SK-N-SH (cell line): ENCODE measurements at regions not wholly inside any gene's neighbourhood (a gene's known extent, or its start where the extent isn't known, plus 50 kb on each side); places are given as distances from the start of the nearest gene placed in this dataset.

Experiments used
- CTCF ChIA-PET: fragments of 300-600, 350-600 bp; formaldehyde crosslinking; extraction: SDS; loops from one replicate; lab custom pipeline; 2021; lab: Yijun Ruan, JAX
- POLR2A ChIA-PET: fragments of 350-600 bp; sonication (Branson Sonifier 250); formaldehyde crosslinking; extraction: SDS; loops from one replicate; lab custom pipeline; 2020; ENCODE audit warnings: antibody characterized with exemption, inconsistent platforms; lab: Yijun Ruan, JAX
- DNase-seq: peaks from one replicate; pipeline ENCODE4 v3.0.0; 2012
- H2AFZ ChIP-seq: fragments of 200-600 bp; sonication (generic); 2 replicates; pipeline ENCODE4 v1.8.1; 2016; ENCODE audit warnings: antibody characterized with exemption, mild to moderate bottlenecking, low read depth
- H3F3A ChIP-seq: fragments of 200-600 bp; sonication (generic); replicated peaks from 2 replicates; pipeline ENCODE3; 2016; ENCODE audit warnings: antibody characterized with exemption, mild to moderate bottlenecking; ENCODE audit not compliant: insufficient read depth
- H3K27ac ChIP-seq, 2 experiments: fragments of 200-500 bp in 1 of 2; fragments of 200-600 bp in 1 of 2; sonication (Bioruptor generic) in 1 of 2; sonication (generic), shearing (Covaris generic) in 1 of 2; 2 replicates each; pipeline versions ENCODE4 v1.5.1 to v1.6.1; 2014 to 2016; ENCODE audit warnings: low read depth in 2 of 2, inconsistent platforms in 1 of 2, low read length in 1 of 2, mild to moderate bottlenecking in 1 of 2, mixed read lengths in 1 of 2
- H3K27me3 ChIP-seq: fragments of 200-600 bp; sonication (generic), shearing (Covaris generic); 2 replicates; pipeline ENCODE4 v1.6.1; 2016; ENCODE audit warnings: mixed run types; ENCODE audit not compliant: insufficient read depth
- H3K36me3 ChIP-seq, 2 experiments: fragments of 200-500 bp in 1 of 2; fragments of 200-600 bp in 1 of 2; sonication (Bioruptor generic) in 1 of 2; sonication (generic) in 1 of 2; replicated peaks in 1 of 2; 2 replicates each; pipeline versions ENCODE3 to v1.5.1; 2014 to 2016; ENCODE audit warnings: low read length in 1 of 2, mild to moderate bottlenecking in 1 of 2; ENCODE audit not compliant: insufficient read depth in 2 of 2, control insufficient read depth in 1 of 2
- H3K4me1 ChIP-seq, 2 experiments: fragments of 200-500 bp in 1 of 2; fragments of 200-600 bp in 1 of 2; sonication (Bioruptor generic) in 1 of 2; sonication (generic), shearing (Covaris generic) in 1 of 2; 2 replicates each; pipeline versions ENCODE4 v1.5.1 to v1.6.1; 2014 to 2016; ENCODE audit warnings: low read depth in 1 of 2, low read length in 1 of 2, mixed run types in 1 of 2; ENCODE audit not compliant: insufficient read depth in 2 of 2, control insufficient read depth in 1 of 2
- H3K4me2 ChIP-seq: fragments of 200-600 bp; sonication (generic), shearing (Covaris generic); 2 replicates; pipeline ENCODE4 v1.6.1; 2017; ENCODE audit warnings: mixed run types
- H3K4me3 ChIP-seq, 2 experiments: fragments of 200-500 bp in 1 of 2; fragments of 200-600 bp in 1 of 2; sonication (Bioruptor generic) in 1 of 2; sonication (generic), shearing (Covaris generic) in 1 of 2; 2 replicates each; pipeline versions ENCODE4 v1.5.1 to v1.8.1; 2014 to 2016; ENCODE audit warnings: low read depth in 2 of 2, inconsistent platforms in 1 of 2, low read length in 1 of 2, mild to moderate bottlenecking in 1 of 2, mixed read lengths in 1 of 2, moderate library complexity in 1 of 2
- H3K79me2 ChIP-seq: fragments of 200-600 bp; sonication (generic); 2 replicates; pipeline ENCODE4 v1.8.1; 2017; ENCODE audit warnings: mild to moderate bottlenecking; ENCODE audit not compliant: insufficient read depth
- H3K9ac ChIP-seq: fragments of 200-600 bp; sonication (generic); 2 replicates; pipeline ENCODE4 v1.6.1; 2017; ENCODE audit warnings: mixed run types
- H3K9me2 ChIP-seq: fragments of 200-600 bp; sonication (generic); 2 replicates; pipeline ENCODE4 v1.6.1; 2017; ENCODE audit warnings: mixed run types
- H3K9me3 ChIP-seq: fragments of 200-600 bp; sonication (generic); 2 replicates; pipeline ENCODE4 v1.6.1; 2017; ENCODE audit warnings: mixed run types, mild to moderate bottlenecking, moderate library complexity
- H4K20me1 ChIP-seq: fragments of 200-600 bp; sonication (generic); 2 replicates; pipeline ENCODE4 v1.6.1; 2017; ENCODE audit warnings: mild to moderate bottlenecking, mixed run types; ENCODE audit not compliant: insufficient read depth
- CTCF ChIP-seq: fragments of 200-600 bp; sonication (generic); IDR thresholded peaks from 2 replicates; pipeline ENCODE4 v1.6.1; 2017; ENCODE audit warnings: antibody characterized with exemption, mild to moderate bottlenecking, moderate library complexity
- EP300 ChIP-seq, 2 experiments: IDR thresholded peaks; 2 replicates each; pipeline versions ENCODE4 v1.4.0 to v1.6.1; 2012; ENCODE audit warnings: borderline replicate concordance in 1 of 2, low read depth in 1 of 2, low read length in 1 of 2
- FOXM1 ChIP-seq: IDR thresholded peaks from 2 replicates; pipeline ENCODE4 v1.4.0; 2012; ENCODE audit warnings: low read depth, mild to moderate bottlenecking
- GABPA ChIP-seq: IDR thresholded peaks from 2 replicates; pipeline ENCODE4 v1.4.0; 2012; ENCODE audit warnings: low read depth, mild to moderate bottlenecking
- GATA2 ChIP-seq: sonication (generic); formaldehyde crosslinking; IDR thresholded peaks from 2 replicates; pipeline ENCODE4 v1.5.0; 2020; ENCODE audit warnings: mild to moderate bottlenecking, missing genetic modification reagents
- IRF3 ChIP-seq: fragments of 150-350 bp; IDR thresholded peaks from 2 replicates; pipeline ENCODE4 v1.6.1; 2016; ENCODE audit warnings: mild to moderate bottlenecking, low read depth, low read length
- MAX ChIP-seq: IDR thresholded peaks from 2 replicates; pipeline ENCODE4 v1.4.0; 2012; ENCODE audit warnings: low read depth
- MEF2A ChIP-seq: IDR thresholded peaks from 2 replicates; pipeline ENCODE4 v1.4.0; 2012; ENCODE audit warnings: low read depth, borderline replicate concordance
- MXI1 ChIP-seq: IDR thresholded peaks from 2 replicates; pipeline ENCODE4 v1.6.1; 2012; ENCODE audit warnings: mild to moderate bottlenecking, low read depth, low read length, improper control_type of control experiment
- NFIC ChIP-seq: IDR thresholded peaks from 2 replicates; pipeline ENCODE4 v1.4.0; 2012; ENCODE audit warnings: borderline replicate concordance
- NRF1 ChIP-seq: IDR thresholded peaks from 2 replicates; pipeline ENCODE4 v1.6.1; 2012; ENCODE audit warnings: low read depth, mild to moderate bottlenecking, low read length
- PBX3 ChIP-seq: IDR thresholded peaks from 2 replicates; pipeline ENCODE4; 2012
- RCOR1 ChIP-seq: fragments of 150-350 bp; IDR thresholded peaks from 2 replicates; pipeline ENCODE4 v1.6.1; 2017; ENCODE audit warnings: antibody characterized with exemption, low read length
- RFX5 ChIP-seq: IDR thresholded peaks from 2 replicates; pipeline ENCODE4 v1.6.1; 2012; ENCODE audit warnings: mild to moderate bottlenecking, improper control_type of control experiment, low read length
- RXRA ChIP-seq: IDR thresholded peaks from 2 replicates; pipeline ENCODE4 v1.4.0; 2012; ENCODE audit warnings: low read depth, mild to moderate bottlenecking, borderline replicate concordance
- TAF1 ChIP-seq: IDR thresholded peaks from 2 replicates; pipeline ENCODE4 v1.6.1; 2012; ENCODE audit warnings: low read depth, mild to moderate bottlenecking, low read length, moderate library complexity, borderline replicate concordance
- TCF12 ChIP-seq: IDR thresholded peaks from 2 replicates; pipeline ENCODE4 v1.4.0; 2012
- TEAD4 ChIP-seq: IDR thresholded peaks from 2 replicates; pipeline ENCODE4 v1.4.0; 2012; ENCODE audit warnings: mild to moderate bottlenecking, borderline replicate concordance; ENCODE audit not compliant: insufficient read depth
- YY1 ChIP-seq: IDR thresholded peaks from 2 replicates; pipeline ENCODE4 v1.4.0; 2012; ENCODE audit warnings: low read depth, mild to moderate bottlenecking
- WGBS: methylation state at CpG from one replicate; pipeline ENCODE4 v1.1.6; 2017; ENCODE audit warnings: low lambda C conversion rate; 5-methylcytosine and 5-hydroxymethylcytosine counted together

DNA sequence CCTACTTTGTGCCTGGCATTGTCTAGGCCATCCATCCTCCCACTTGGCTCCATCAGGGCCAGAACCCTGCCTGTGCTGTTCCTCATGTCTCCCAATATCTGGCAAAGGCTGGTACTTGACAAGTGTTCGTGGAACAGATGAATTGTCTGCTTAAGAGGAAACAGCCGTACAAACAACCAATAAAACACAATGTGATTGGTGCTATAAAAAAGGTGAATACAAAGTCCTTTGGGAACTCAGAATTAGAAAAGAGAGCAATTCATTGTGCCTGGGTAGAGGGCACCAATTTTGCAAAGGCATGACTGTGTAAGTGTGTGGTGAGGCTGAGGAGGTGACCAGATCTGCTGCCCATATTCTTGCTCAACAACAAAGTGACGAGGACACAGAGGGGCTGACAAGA, 164.5 kb upstream of the PPP2R3A start:
- H3K9ac ChIP-seq = no peak overlapping the region
- DNase-seq = no peak
- no peaks in the 10 kb centered on the region for H4K20me1 ChIP-seq
- no peak overlapping the region for H3K27ac ChIP-seq
- CTCF ChIA-PET = interaction anchor here (1.0 kb wide), 1 partner anchor 9 kb away, joined by 4 read pairs; no protein-coding TSS in a partner anchor
- H3K4me3 ChIP-seq = no peak overlapping the region
- TF ChIP-seq TCF12 = no peak
- TF ChIP-seq EP300 (IDR thresholded peaks at IDR 0.05; ENCODE audit: borderline replicate concordance in 1 of 2, low read depth in 1 of 2, low read length in 1 of 2) = no peak
- TF ChIP-seq RFX5 = no peak
- no peak for TF ChIP-seq MAX
- TF ChIP-seq CTCF = no peak
- TF ChIP-seq, all 33 proteins: peak for 0
- 30% methylated on average over 3 of the region's 3 CpGs for WGBS
- Histone ChIP-seq H3K9me2 (no peaks in the 10 kb centered on the region), H3K9me3 (no peaks in the 10 kb centered on the region), H3K4me1 (no peaks in the 10 kb centered on the region; a peak in 1 of 4 replicates), H3K79me2 (no peaks in the 10 kb centered on the region), H3K36me3 (no peaks in the 10 kb centered on the region), H3K4me2 (no peak overlapping the region), H2AFZ (no peak overlapping the region), H3K27me3 (no peaks in the 10 kb centered on the region), H3F3A (no peaks in the 10 kb centered on the region)
- POLR2A ChIA-PET = no interaction called here

- no peaks in the 10 kb centered on the region for H3K79me2 ChIP-seq
- H3K4me1 ChIP-seq = no peaks in the 10 kb centered on the region; a peak in 1 of 4 replicates
- CTCF ChIA-PET = interaction anchor here (1.0 kb wide), 1 partner anchor 8 kb away, joined by 4 read pairs; no protein-coding TSS in a partner anchor
- no peaks in the 10 kb centered on the region for H3K27me3 ChIP-seq
- H3F3A ChIP-seq = no peaks in the 10 kb centered on the region
- WGBS = 37% methylated on average over 10 of the region's 10 CpGs
- H3K4me3 ChIP-seq = no peak overlapping the region
- no peaks in the 10 kb centered on the region for H3K9me2 ChIP-seq
- H3K9ac ChIP-seq = no peak overlapping the region
- no peak overlapping the region for H3K27ac ChIP-seq
- H3K4me2 ChIP-seq = no peak overlapping the region
- H3K36me3 ChIP-seq = no peaks in the 10 kb centered on the region
- no peak overlapping the region for H2AFZ ChIP-seq
- no peak for TF ChIP-seq NRF1
- no peak for TF ChIP-seq GATA2 (CRISPR knock-in tag)
- TF ChIP-seq, all 33 proteins: peak for 0
- no peaks in the 10 kb centered on the region for H4K20me1 ChIP-seq
- POLR2A ChIA-PET = no interaction called here
- no peaks in the 10 kb centered on the region for H3K9me3 ChIP-seq
- DNase-seq = no peak
Measured at GRCh38 chr3:135802171-135802570, 163.4 kb upstream of the PPP2R3A start.

DNA sequence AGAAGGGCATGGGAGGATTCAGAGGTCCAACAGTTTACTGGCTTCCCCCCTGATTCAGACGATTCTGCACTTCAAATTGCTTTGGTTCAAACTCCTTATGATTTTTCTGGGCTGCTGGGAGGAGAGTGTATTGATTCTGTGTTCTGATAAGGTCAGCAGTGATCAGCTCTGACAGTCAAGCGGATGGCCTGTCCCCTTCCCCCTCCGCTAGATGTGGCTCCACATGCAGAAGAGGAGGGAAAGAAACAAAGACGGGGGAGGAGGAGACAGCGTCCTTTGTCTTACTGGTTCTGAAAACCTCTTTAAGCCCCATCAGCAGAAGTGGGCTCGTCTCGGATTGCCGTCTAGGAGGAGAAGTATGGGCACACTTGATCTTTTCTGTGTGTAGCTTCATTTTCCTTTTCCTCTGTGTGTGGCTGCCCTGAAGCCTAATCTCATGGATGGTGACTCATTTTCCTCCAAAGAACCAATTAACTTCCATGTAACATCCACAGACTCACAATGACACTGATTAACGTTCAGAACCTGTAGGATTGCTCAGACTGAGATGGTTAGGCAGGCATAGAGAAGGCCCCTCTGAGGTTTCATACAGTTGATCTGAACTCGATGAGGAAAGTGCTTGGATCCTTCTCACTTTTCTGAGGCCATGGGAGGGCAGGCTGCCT, 162.4 kb upstream of the PPP2R3A start:
- H3K27me3 ChIP-seq = no peaks in the 10 kb centered on the region
- ChIA-PET POLR2A (no interaction called here), CTCF (interaction anchor here (1.6 kb wide), 1 partner anchor 10 kb away, joined by 4 read pairs; no protein-coding TSS in a partner anchor)
- WGBS = 29% methylated on average over 10 of the region's 10 CpGs
- H3K9me3 ChIP-seq = no peaks in the 10 kb centered on the region
- no peaks in the 10 kb centered on the region for H3K9me2 ChIP-seq
- TF ChIP-seq RXRA (no peak), NFIC (no peak), MEF2A (no peak), GABPA (no peak), TAF1 (no peak), MXI1 (no peak), RCOR1 (no peak), FOXM1 (no peak), YY1 (no peak), PBX3 (no peak), RFX5 (no peak), GATA2 (CRISPR knock-in tag) (no peak), TEAD4 (no peak), IRF3 (no peak)
- H4K20me1 ChIP-seq = no peaks in the 10 kb centered on the region
- no peaks in the 10 kb centered on the region; a peak in 1 of 4 replicates for H3K4me1 ChIP-seq
- no peaks in the 10 kb centered on the region for H3K79me2 ChIP-seq
- no peak for DNase-seq
- no peak overlapping the region for H2AFZ ChIP-seq
- H3F3A ChIP-seq = no peaks in the 10 kb centered on the region
- H3K9ac ChIP-seq = no peak overlapping the region
- no peak overlapping the region for H3K4me3 ChIP-seq
- H3K36me3 ChIP-seq = no peaks in the 10 kb centered on the region
- no peak overlapping the region for H3K4me2 ChIP-seq
- H3K27ac ChIP-seq = no peak overlapping the region
